Neutrophil (primary cell): ENCODE measurements at regions not wholly inside any gene's neighbourhood (a gene's known extent, or its start where the extent isn't known, plus 50 kb on each side); places are given as distances from the start of the nearest gene placed in this dataset.

Experiments
- H3K27ac ChIP-seq: fragments of 200-600 bp; sonication (generic); 2 replicates; pipeline ENCODE4 v1.5.1; 2016; ENCODE audit warnings: mild to moderate bottlenecking, moderate library complexity
- H3K27me3 ChIP-seq: fragments of 200-600 bp; sonication (generic); 2 replicates; pipeline ENCODE4 v1.6.0; 2016; ENCODE audit warnings: mild to moderate bottlenecking
- H3K36me3 ChIP-seq: fragments of 200-600 bp; sonication (generic); 2 replicates; pipeline ENCODE4 v1.5.1; 2017
- H3K4me1 ChIP-seq, 2 experiments: fragments of 200-600 bp in 1 of 2; sonication (generic) in 1 of 2; 1 replicate in 1 of 2; 2 replicates in 1 of 2; pipeline versions ENCODE4 v1.5.1 to v1.6.1; 2013 to 2016; ENCODE audit warnings: low read depth in 1 of 2, low read length in 1 of 2, mild to moderate bottlenecking in 1 of 2, moderate library complexity in 1 of 2; ENCODE audit not compliant: control insufficient read depth in 1 of 2, insufficient read depth in 1 of 2
- H3K4me3 ChIP-seq, 2 experiments: fragments of 200-600 bp in 1 of 2; sonication (generic) in 1 of 2; 1 replicate in 1 of 2; 2 replicates in 1 of 2; pipeline ENCODE4 v1.5.1; 2013 to 2016; ENCODE audit warnings: low read depth in 1 of 2, low read length in 1 of 2, mild to moderate bottlenecking in 1 of 2, moderate library complexity in 1 of 2
- H3K9me3 ChIP-seq: fragments of 200-600 bp; sonication (generic); 2 replicates; pipeline ENCODE4 v1.5.1; 2016
- CTCF ChIP-seq: fragments of 200-600 bp; sonication (generic); IDR thresholded peaks from 2 replicates; pipeline ENCODE4 v1.5.1; 2016; ENCODE audit warnings: antibody characterized with exemption

GRCh38 chr4:132065940-132066495 lies 1083.1 kb upstream of the PCDH10 start:
- Histone ChIP-seq H3K27ac (no peak overlapping the region), H3K27me3 (no peaks in the 10 kb centered on the region), H3K9me3 (no peaks in the 10 kb centered on the region), H3K36me3 (no peaks in the 10 kb centered on the region), H3K4me3 (no peak overlapping the region), H3K4me1 (no peaks in the 10 kb centered on the region)
- TF ChIP-seq CTCF: no peak

- Histone ChIP-seq H3K4me3 (no peak overlapping the region), H3K36me3 (no peaks in the 10 kb centered on the region), H3K27ac (no peak overlapping the region), H3K4me1 (no peaks in the 10 kb centered on the region), H3K27me3 (no peaks in the 10 kb centered on the region), H3K9me3 (no peaks in the 10 kb centered on the region)
- TF ChIP-seq CTCF: no peak
These were observed 1077.3 kb upstream of the PCDH10 start for GRCh38 chr4:132071815-132072214.

- H3K36me3 ChIP-seq: no peaks in the 10 kb centered on the region
- H3K9me3 ChIP-seq: no peaks in the 10 kb centered on the region
- no peak overlapping the region for H3K4me3 ChIP-seq
- H3K27me3 ChIP-seq: no peaks in the 10 kb centered on the region
- TF ChIP-seq CTCF: no peak
- H3K27ac ChIP-seq: no peak overlapping the region
- H3K4me1 ChIP-seq: no peaks in the 10 kb centered on the region
These were observed 1072.3 kb upstream of the PCDH10 start for GRCh38 chr4:132076829-132077228.

GRCh38 chr4:132085105-132085504 lies 1064.0 kb upstream of the PCDH10 start:
- no peaks in the 10 kb centered on the region for H3K36me3 ChIP-seq
- H3K9me3 ChIP-seq: no peaks in the 10 kb centered on the region
- no peak overlapping the region for H3K4me3 ChIP-seq
- no peak for TF ChIP-seq CTCF
- H3K4me1 ChIP-seq: no peaks in the 10 kb centered on the region
- H3K27ac ChIP-seq: no peak overlapping the region
- H3K27me3 ChIP-seq: no peaks in the 10 kb centered on the region

GRCh38 chr4:132094017-132094416 lies 1055.1 kb upstream of the PCDH10 start:
- TF ChIP-seq CTCF: no peak
- no peaks in the 10 kb centered on the region for H3K4me1 ChIP-seq
- H3K27me3 ChIP-seq: no peaks in the 10 kb centered on the region
- H3K36me3 ChIP-seq: no peaks in the 10 kb centered on the region
- H3K4me3 ChIP-seq: no peak overlapping the region
- no peaks in the 10 kb centered on the region for H3K9me3 ChIP-seq
- no peak overlapping the region for H3K27ac ChIP-seq

- no peak for TF ChIP-seq CTCF
- H3K4me1 ChIP-seq: no peaks in the 10 kb centered on the region
- H3K9me3 ChIP-seq: no peaks in the 10 kb centered on the region
- no peaks in the 10 kb centered on the region for H3K36me3 ChIP-seq
- H3K4me3 ChIP-seq: no peak overlapping the region
- H3K27ac ChIP-seq: no peak overlapping the region
- H3K27me3 ChIP-seq: no peaks in the 10 kb centered on the region
These were observed 1052.1 kb upstream of the PCDH10 start for GRCh38 chr4:132097041-132097440.
